ENCODE measurements at regions not wholly inside any gene's neighbourhood (a gene's known extent, or its start where the extent isn't known, plus 50 kb on each side); places are given as distances from the start of the nearest gene placed in this dataset.

DNA sequence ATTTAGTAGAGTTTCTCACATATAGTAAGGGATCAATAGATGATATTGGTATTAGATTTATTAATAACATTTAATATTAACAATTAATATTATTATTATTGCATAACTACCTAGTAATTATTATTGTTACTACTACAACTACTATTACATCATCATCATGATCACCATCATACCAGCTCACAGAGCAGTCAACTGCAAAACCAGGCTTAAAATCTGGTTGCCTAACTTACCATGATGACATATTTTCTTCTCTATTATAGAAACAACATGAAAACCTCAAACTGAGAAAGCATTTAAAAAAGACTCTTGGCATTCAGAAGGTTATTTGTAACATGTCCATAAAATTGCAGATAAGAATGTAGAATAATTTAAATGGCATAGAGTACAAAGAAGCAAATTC is 247.0 kb upstream of the TTC29 start:
- Mint-ChIP-seq H3K4me1 (ENCODE audit: low read depth) (no peaks in the 10 kb centered on the region), H3K9me3 (peaks cover 5% of the 10 kb centered on the region), H3K36me3 (ENCODE audit: insufficient read depth) (no peaks in the 10 kb centered on the region), H3K27me3 (ENCODE audit: low read depth) (peaks cover 4% of the 10 kb centered on the region), H3K4me3 (no peak overlapping the region)
- DNase-seq (no peak), ATAC-seq (no peak)

- DNase-seq, result no peak
- Mint-ChIP-seq H3K9me3 (no peaks in the 10 kb centered on the region), H3K36me3 (ENCODE audit: insufficient read depth) (no peaks in the 10 kb centered on the region), H3K4me1 (ENCODE audit: low read depth) (no peaks in the 10 kb centered on the region), H3K4me3 (no peak overlapping the region), H3K27me3 (ENCODE audit: low read depth) (peaks cover 6% of the 10 kb centered on the region)
- ATAC-seq, result no peak
Observed at GRCh38 chr4:147194114-147194513, 248.4 kb upstream of the TTC29 start.

GRCh38 chr4:147194604-147195003 is 248.9 kb upstream of the TTC29 start:
- H3K27me3 Mint-ChIP-seq (ENCODE audit: low read depth), result peaks cover 6% of the 10 kb centered on the region
- H3K36me3 Mint-ChIP-seq (ENCODE audit: insufficient read depth), result no peaks in the 10 kb centered on the region
- H3K4me1 Mint-ChIP-seq (ENCODE audit: low read depth), result no peaks in the 10 kb centered on the region
- ATAC-seq (no peak), DNase-seq (no peak)
- H3K9me3 Mint-ChIP-seq, result no peaks in the 10 kb centered on the region
- no peak overlapping the region for H3K4me3 Mint-ChIP-seq

- DNase-seq, result no peak
- no peaks in the 10 kb centered on the region for H3K9me3 Mint-ChIP-seq
- ATAC-seq, result no peak
- peaks cover 6% of the 10 kb centered on the region for H3K27me3 Mint-ChIP-seq (ENCODE audit: low read depth)
- H3K4me1 Mint-ChIP-seq (ENCODE audit: low read depth), result no peaks in the 10 kb centered on the region
- no peak overlapping the region for H3K4me3 Mint-ChIP-seq
- no peaks in the 10 kb centered on the region for H3K36me3 Mint-ChIP-seq (ENCODE audit: insufficient read depth)
Observed at GRCh38 chr4:147195386-147195785, 249.7 kb upstream of the TTC29 start.

GRCh38 chr4:147198411-147199051 is 252.9 kb upstream of the TTC29 start:
- no peaks in the 10 kb centered on the region for H3K9me3 Mint-ChIP-seq
- no peaks in the 10 kb centered on the region for H3K4me1 Mint-ChIP-seq (ENCODE audit: low read depth)
- no peaks in the 10 kb centered on the region for H3K36me3 Mint-ChIP-seq (ENCODE audit: insufficient read depth)
- DNase-seq (no peak), ATAC-seq (no peak)
- peaks cover 9% of the 10 kb centered on the region for H3K27me3 Mint-ChIP-seq (ENCODE audit: low read depth)
- H3K4me3 Mint-ChIP-seq, result no peak overlapping the region

- no peaks in the 10 kb centered on the region for H3K36me3 Mint-ChIP-seq (ENCODE audit: insufficient read depth)
- H3K27me3 Mint-ChIP-seq (ENCODE audit: low read depth), result peaks cover 7% of the 10 kb centered on the region
- no peaks in the 10 kb centered on the region for H3K4me1 Mint-ChIP-seq (ENCODE audit: low read depth)
- no peaks in the 10 kb centered on the region for H3K9me3 Mint-ChIP-seq
- ATAC-seq (no peak), DNase-seq (no peak)
- H3K4me3 Mint-ChIP-seq, result no peak overlapping the region
Observed at GRCh38 chr4:147201016-147201415, 255.4 kb upstream of the TTC29 start.

DNA sequence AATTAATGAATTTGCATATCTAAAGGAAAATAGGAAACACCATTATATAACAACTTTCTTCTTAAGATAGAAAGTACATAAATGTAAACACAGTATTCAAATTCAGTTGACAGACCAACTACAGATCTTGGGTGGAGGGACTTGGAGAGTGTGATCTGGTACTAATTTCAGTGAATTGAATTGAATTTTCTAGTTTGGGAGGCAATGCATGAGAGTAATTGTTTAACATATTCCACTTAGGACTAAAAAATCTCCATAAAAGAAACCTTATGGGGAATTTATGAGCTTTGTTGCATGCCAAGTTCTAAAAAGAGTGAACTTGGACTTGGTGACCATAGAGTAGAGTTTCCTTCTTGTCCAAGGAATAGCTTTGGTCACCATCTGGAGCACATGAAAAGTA is 261.1 kb upstream of the TTC29 start:
- ATAC-seq, result no peak
- H3K4me1 Mint-ChIP-seq (ENCODE audit: low read depth), result no peaks in the 10 kb centered on the region
- no peak overlapping the region for H3K4me3 Mint-ChIP-seq
- H3K27me3 Mint-ChIP-seq (ENCODE audit: low read depth), result peaks cover 3% of the 10 kb centered on the region
- no peaks in the 10 kb centered on the region for H3K36me3 Mint-ChIP-seq (ENCODE audit: insufficient read depth)
- no peak for DNase-seq
- H3K9me3 Mint-ChIP-seq, result no peaks in the 10 kb centered on the region

GRCh38 chr4:147207911-147208310 is 262.2 kb upstream of the TTC29 start:
- Mint-ChIP-seq H3K4me1 (ENCODE audit: low read depth) (no peaks in the 10 kb centered on the region), H3K27me3 (ENCODE audit: low read depth) (no peaks in the 10 kb centered on the region), H3K4me3 (no peak overlapping the region), H3K36me3 (ENCODE audit: insufficient read depth) (no peaks in the 10 kb centered on the region), H3K9me3 (no peaks in the 10 kb centered on the region)
- DNase-seq (no peak), ATAC-seq (no peak)

GRCh38 chr4:147217655-147218054 is 263.2 kb upstream of the EDNRA start:
- Mint-ChIP-seq H3K4me1 (ENCODE audit: low read depth) (no peaks in the 10 kb centered on the region), H3K9me3 (no peaks in the 10 kb centered on the region), H3K36me3 (ENCODE audit: insufficient read depth) (no peaks in the 10 kb centered on the region)

GRCh38 chr4:147219145-147219544 is 261.8 kb upstream of the EDNRA start:
- H3K27me3 Mint-ChIP-seq (ENCODE audit: low read depth), result no peaks in the 10 kb centered on the region
- no peaks in the 10 kb centered on the region for H3K4me1 Mint-ChIP-seq (ENCODE audit: low read depth)
- ATAC-seq, result no peak
- no peak overlapping the region for H3K4me3 Mint-ChIP-seq
- H3K9me3 Mint-ChIP-seq, result no peaks in the 10 kb centered on the region
- no peaks in the 10 kb centered on the region for H3K36me3 Mint-ChIP-seq (ENCODE audit: insufficient read depth)
- no peak for DNase-seq

More at GRCh38 chr4:147217655-147218054, 263.2 kb upstream of the EDNRA start:
- DNase-seq (no peak), ATAC-seq (no peak)
- Mint-ChIP-seq H3K4me3 (no peak overlapping the region), H3K27me3 (ENCODE audit: low read depth) (peaks cover 1% of the 10 kb centered on the region)

GRCh38 chr4:147220833-147221232 is 260.1 kb upstream of the EDNRA start:
- H3K36me3 Mint-ChIP-seq (ENCODE audit: insufficient read depth), result no peaks in the 10 kb centered on the region
- DNase-seq, result no peak
- no peaks in the 10 kb centered on the region for H3K9me3 Mint-ChIP-seq
- no peaks in the 10 kb centered on the region for H3K27me3 Mint-ChIP-seq (ENCODE audit: low read depth)
- no peak overlapping the region for H3K4me3 Mint-ChIP-seq
- no peak for ATAC-seq
- H3K4me1 Mint-ChIP-seq (ENCODE audit: low read depth), result no peaks in the 10 kb centered on the region

GRCh38 chr4:147222906-147223305 is 258.0 kb upstream of the EDNRA start:
- DNase-seq, result no peak
- ATAC-seq, result no peak
- Mint-ChIP-seq H3K4me1 (ENCODE audit: low read depth) (no peaks in the 10 kb centered on the region), H3K36me3 (ENCODE audit: insufficient read depth) (no peaks in the 10 kb centered on the region), H3K27me3 (ENCODE audit: low read depth) (no peaks in the 10 kb centered on the region), H3K4me3 (no peak overlapping the region), H3K9me3 (no peaks in the 10 kb centered on the region)

GRCh38 chr4:147223576-147223975 is 257.3 kb upstream of the EDNRA start:
- Mint-ChIP-seq H3K4me1 (ENCODE audit: low read depth) (no peaks in the 10 kb centered on the region), H3K9me3 (no peaks in the 10 kb centered on the region), H3K36me3 (ENCODE audit: insufficient read depth) (no peaks in the 10 kb centered on the region), H3K27me3 (ENCODE audit: low read depth) (no peaks in the 10 kb centered on the region), H3K4me3 (no peak overlapping the region)
- ATAC-seq (no peak), DNase-seq (no peak)

DNA sequence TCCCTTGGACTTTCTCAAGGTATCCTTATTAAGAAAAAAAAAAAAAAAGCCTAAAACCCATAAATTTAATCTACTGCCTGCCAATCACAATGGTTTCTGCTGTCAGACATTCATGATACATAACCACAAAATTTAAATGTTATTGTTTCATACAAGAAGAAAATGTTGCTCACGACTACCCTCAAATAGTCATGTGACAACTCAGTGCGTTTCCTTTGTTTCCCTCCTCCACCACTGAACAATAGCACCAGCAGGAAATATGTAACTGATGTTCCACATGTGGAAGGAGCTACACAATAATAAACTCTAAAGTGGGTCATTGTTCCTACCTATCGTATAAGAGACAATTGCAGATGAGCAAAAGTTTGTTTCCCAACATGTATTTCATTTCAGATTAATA is 244.1 kb upstream of the EDNRA start:
- ATAC-seq (no peak), DNase-seq (no peak)
- Mint-ChIP-seq H3K27me3 (ENCODE audit: low read depth) (no peaks in the 10 kb centered on the region), H3K9me3 (no peaks in the 10 kb centered on the region), H3K36me3 (ENCODE audit: insufficient read depth) (no peaks in the 10 kb centered on the region), H3K4me1 (ENCODE audit: low read depth) (no peaks in the 10 kb centered on the region), H3K4me3 (no peak overlapping the region)

DNA sequence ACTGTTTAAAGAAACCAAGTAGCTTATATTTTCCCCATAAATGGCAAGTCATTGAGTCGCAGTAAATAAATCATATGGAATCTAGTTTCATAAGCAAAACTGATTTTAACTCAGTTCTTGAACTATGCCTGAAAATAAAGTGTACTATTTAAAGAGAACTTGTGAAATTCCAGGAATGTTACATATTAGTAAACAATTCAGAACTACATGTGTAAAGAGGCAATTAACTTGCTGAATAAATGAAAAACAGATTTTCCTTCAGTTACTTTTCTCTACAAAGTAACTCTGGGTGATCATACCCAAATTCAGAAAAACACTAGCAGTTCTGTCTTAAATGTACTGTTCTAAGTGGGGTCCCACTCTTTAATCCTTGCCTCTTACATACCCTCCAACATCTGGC is 236.1 kb upstream of the EDNRA start:
- Mint-ChIP-seq H3K27me3 (ENCODE audit: low read depth) (peaks cover 3% of the 10 kb centered on the region), H3K36me3 (ENCODE audit: insufficient read depth) (no peaks in the 10 kb centered on the region), H3K4me3 (no peak overlapping the region), H3K9me3 (no peaks in the 10 kb centered on the region), H3K4me1 (ENCODE audit: low read depth) (no peaks in the 10 kb centered on the region)
- ATAC-seq (no peak), DNase-seq (no peak)

- DNase-seq (no peak), ATAC-seq (no peak)
- H3K27me3 Mint-ChIP-seq (ENCODE audit: low read depth), result peaks cover 3% of the 10 kb centered on the region
- no peaks in the 10 kb centered on the region for H3K4me1 Mint-ChIP-seq (ENCODE audit: low read depth)
- no peaks in the 10 kb centered on the region for H3K36me3 Mint-ChIP-seq (ENCODE audit: insufficient read depth)
- H3K4me3 Mint-ChIP-seq, result no peak overlapping the region
- H3K9me3 Mint-ChIP-seq, result no peaks in the 10 kb centered on the region
Observed at GRCh38 chr4:147246096-147246495, 234.8 kb upstream of the EDNRA start.

Data from activated T-cell treated with anti-CD3 and anti-CD28 coated beads, Interleukin-2, amount 50 U/mL, for 4 hours (primary cell).